Upper lobe of left lung (tissue), 4 donors: ENCODE measurements at regions not wholly inside any gene's neighbourhood (a gene's known extent, or its start where the extent isn't known, plus 50 kb on each side); places are given as distances from the start of the nearest gene placed in this dataset.

Source experiments
- CTCF ChIP-seq, 6 experiments: fragments of 450-650 bp in 4 of 6; fragments of 200-600 bp in 2 of 6; sonication (generic) in 2 of 6; IDR thresholded peaks; one replicate each; pipeline ENCODE4 v1.5.1; 2016 to 2019; ENCODE audit warnings: antibody characterized with exemption in 6 of 6
- POLR2A ChIP-seq, 4 donors: fragments of 450-650 bp; IDR thresholded peaks; one replicate each; pipeline ENCODE4 v1.5.1; 2016 to 2017; ENCODE audit warnings: antibody characterized with exemption in 4 of 4, mild to moderate bottlenecking in 2 of 4
- POLR2AphosphoS5 ChIP-seq, 2 donors: sonication (generic); formaldehyde crosslinking; IDR thresholded peaks; one replicate each; pipeline ENCODE4 v1.5.1; 2017; ENCODE audit warnings: antibody characterized with exemption in 2 of 2

- TF ChIP-seq CTCF (IDR thresholded peaks at IDR 0.05), result no peak
- TF ChIP-seq POLR2A (IDR thresholded peaks at IDR 0.05), result no peak
- TF ChIP-seq POLR2AphosphoS5 (IDR thresholded peaks at IDR 0.05), result no peak
These were observed 151.1 kb upstream of the PPP2R2D start for GRCh38 chr10:131749767-131750142.
